ENCODE measurements at regions not wholly inside any gene's neighbourhood (a gene's known extent, or its start where the extent isn't known, plus 50 kb on each side); places are given as distances from the start of the nearest gene placed in this dataset.

GRCh38 chr7:79713276-79713675 lies 259.8 kb upstream of the MAGI2 start:
- Histone ChIP-seq H3K4me1 (ENCODE audit: control insufficient read depth in 2 of 2, insufficient read depth in 2 of 2, low read length in 2 of 2) (no peaks in the 10 kb centered on the region), H3K27ac (ENCODE audit: low read length in 2 of 2) (no peak overlapping the region), H3K4me3 (ENCODE audit: control extremely low read depth in 1 of 5, extremely low read depth in 1 of 5, insufficient read depth in 1 of 5, low read depth in 2 of 5, low read length in 4 of 5) (no peak overlapping the region), H3K27me3 (replicated peaks in 1 of 4; ENCODE audit: control extremely low read depth in 1 of 4, control insufficient read depth in 3 of 4, insufficient read depth in 4 of 4, low read length in 3 of 4) (no peaks in the 10 kb centered on the region), H2AFZ (ENCODE audit: insufficient read depth, low read depth, low read length, poor library complexity, severe bottlenecking) (no peak overlapping the region), H4K20me1 (ENCODE audit: control insufficient read depth, insufficient read depth, low read length, poor library complexity, severe bottlenecking) (no peaks in the 10 kb centered on the region), H3K9me3 (ENCODE audit: control extremely low read depth in 1 of 3, control insufficient read depth in 2 of 3, insufficient read depth in 1 of 3, low read length in 2 of 3) (no peaks in the 10 kb centered on the region), H3K79me2 (ENCODE audit: control insufficient read depth, insufficient read depth, low read length) (no peaks in the 10 kb centered on the region), H3K9ac (ENCODE audit: low read length) (no peak overlapping the region), H3K4me2 (replicated peaks; ENCODE audit: low read depth, low read length, poor library complexity, severe bottlenecking) (no peak overlapping the region), H3K36me3 (replicated peaks in 1 of 2; ENCODE audit: control extremely low read depth in 1 of 2, control insufficient read depth in 1 of 2, extremely low read depth in 1 of 2, insufficient read depth in 2 of 2, low read length in 1 of 2) (no peaks in the 10 kb centered on the region)
- DNase-seq, result no peak
- intact Hi-C loops (cut with micrococcal nuclease), result no loop called here
- H3K4me1 Mint-ChIP-seq, result no peaks in the 10 kb centered on the region
- no peak overlapping the region for H3K27ac Mint-ChIP-seq
- WGBS (ENCODE audit: insufficient coverage), result no CpG with 5 or more reads among the region's 1 CpG
- no peak for ATAC-seq (ENCODE audit: low read depth)
- ChIA-PET CTCF (no interaction called here), POLR2A (no interaction called here)
- no peaks in the 10 kb centered on the region for H3K9me3 Mint-ChIP-seq (ENCODE audit: insufficient read depth)
- no peaks in the 10 kb centered on the region for H3K27me3 Mint-ChIP-seq
- no peak overlapping the region for H3K4me3 Mint-ChIP-seq
- TF ChIP-seq CTCF (IDR thresholded peaks at IDR 0.05) (no peak), EZH2 (IDR thresholded peaks at IDR 0.05; ENCODE audit: borderline replicate concordance, insufficient read depth, low read depth, low read length, poor library complexity, severe bottlenecking) (no peak)

DNA sequence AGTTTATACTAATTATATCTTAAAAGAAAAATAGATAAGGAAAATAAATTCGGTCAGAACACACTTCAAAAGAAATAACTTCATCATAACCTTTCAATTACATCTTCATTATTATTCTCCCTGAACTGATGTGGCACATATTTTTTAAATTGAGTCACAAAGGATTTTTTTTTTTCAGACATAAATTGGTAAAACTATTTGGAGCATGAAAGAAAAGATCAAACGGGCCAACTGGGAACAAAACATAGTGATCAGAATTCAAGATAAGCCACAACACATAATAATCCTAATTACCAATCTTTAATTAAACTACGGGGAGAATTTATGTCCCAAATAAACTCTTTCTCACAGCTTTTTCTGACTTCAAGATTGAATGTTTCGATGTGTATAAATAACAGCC lies 258.2 kb upstream of the MAGI2 start:
- Mint-ChIP-seq H3K9me3 (ENCODE audit: insufficient read depth) (no peaks in the 10 kb centered on the region), H3K27me3 (no peaks in the 10 kb centered on the region), H3K4me3 (no peak overlapping the region), H3K4me1 (no peaks in the 10 kb centered on the region), H3K27ac (no peak overlapping the region)
- TF ChIP-seq CTCF (IDR thresholded peaks at IDR 0.05) (no peak), EZH2 (IDR thresholded peaks at IDR 0.05; ENCODE audit: borderline replicate concordance, insufficient read depth, low read depth, low read length, poor library complexity, severe bottlenecking) (no peak)
- intact Hi-C loops (cut with micrococcal nuclease), result no loop called here
- Histone ChIP-seq H2AFZ (ENCODE audit: insufficient read depth, low read depth, low read length, poor library complexity, severe bottlenecking) (no peak overlapping the region), H3K9ac (ENCODE audit: low read length) (no peak overlapping the region), H3K27ac (ENCODE audit: low read length in 2 of 2) (no peak overlapping the region), H3K27me3 (replicated peaks in 1 of 4; ENCODE audit: control extremely low read depth in 1 of 4, control insufficient read depth in 3 of 4, insufficient read depth in 4 of 4, low read length in 3 of 4) (no peaks in the 10 kb centered on the region), H3K4me3 (ENCODE audit: control extremely low read depth in 1 of 5, extremely low read depth in 1 of 5, insufficient read depth in 1 of 5, low read depth in 2 of 5, low read length in 4 of 5) (no peak overlapping the region), H3K36me3 (replicated peaks in 1 of 2; ENCODE audit: control extremely low read depth in 1 of 2, control insufficient read depth in 1 of 2, extremely low read depth in 1 of 2, insufficient read depth in 2 of 2, low read length in 1 of 2) (no peaks in the 10 kb centered on the region), H3K79me2 (ENCODE audit: control insufficient read depth, insufficient read depth, low read length) (no peaks in the 10 kb centered on the region), H4K20me1 (ENCODE audit: control insufficient read depth, insufficient read depth, low read length, poor library complexity, severe bottlenecking) (no peaks in the 10 kb centered on the region), H3K9me3 (ENCODE audit: control extremely low read depth in 1 of 3, control insufficient read depth in 2 of 3, insufficient read depth in 1 of 3, low read length in 2 of 3) (no peaks in the 10 kb centered on the region), H3K4me1 (ENCODE audit: control insufficient read depth in 2 of 2, insufficient read depth in 2 of 2, low read length in 2 of 2) (no peaks in the 10 kb centered on the region), H3K4me2 (replicated peaks; ENCODE audit: low read depth, low read length, poor library complexity, severe bottlenecking) (no peak overlapping the region)
- WGBS (ENCODE audit: insufficient coverage), result no CpG with 5 or more reads among the region's 4 CpGs
- ATAC-seq (ENCODE audit: low read depth) (no peak), DNase-seq (no peak)
- ChIA-PET POLR2A (no interaction called here), CTCF (no interaction called here)

All from B cell (primary cell).